Heart left ventricle (tissue), 13 donors: ENCODE measurements at regions not wholly inside any gene's neighbourhood (a gene's known extent, or its start where the extent isn't known, plus 50 kb on each side); places are given as distances from the start of the nearest gene placed in this dataset.

Experiments used
- CTCF ChIP-seq, 12 donors: fragments of 200-600 bp; sonication (generic) in 4 of 12; IDR thresholded peaks; one replicate each; pipeline versions ENCODE4 v1.5.0 to v1.8.0; 2018 to 2022; ENCODE audit warnings: antibody characterized with exemption in 12 of 12, mild to moderate bottlenecking in 5 of 12
- POLR2A ChIP-seq, 2 donors: fragments of 450-650 bp; IDR thresholded peaks; one replicate each; pipeline ENCODE4 v1.6.1; 2017; ENCODE audit warnings: antibody characterized with exemption in 2 of 2, mild to moderate bottlenecking in 2 of 2, moderate library complexity in 2 of 2
- donor health status: ischemic (EF 13 %, LVEDD 7.1; RV severe dilation, severe dysfunction).
- donor health status: DM: no; HTN: yes; CAD: no.
- donor health status: DM: no; HTN: no; CAD: no.
- donor health status: ischemic (EF 25% LVEDD 6.9; RV normal size, moderate dysfunction).
- donor health status: ischemic (EF 25% LVEDD 5.7; RV mildly dilated, moderate dysfunction).
- donor health status: ischemic (EF 35%, LVEDD 5.7; RV mildly dilated, moderate dysfunction).
- donor health status: nonischemic (EF 11% LVEDD 7.7; RV severe dilation, severe dysfunction).
- donor health status: DM: yes; HTN: yes; CAD: no.
- donor health status: PGD.
- donor health status: ischemic (EF 29% LVEDD 5.4; RV normal size, mild dysfunction).
- donor health status: nonischemic (EF 23%, LVEDD 6.1; RV moderate dilation, normal function).

DNA sequence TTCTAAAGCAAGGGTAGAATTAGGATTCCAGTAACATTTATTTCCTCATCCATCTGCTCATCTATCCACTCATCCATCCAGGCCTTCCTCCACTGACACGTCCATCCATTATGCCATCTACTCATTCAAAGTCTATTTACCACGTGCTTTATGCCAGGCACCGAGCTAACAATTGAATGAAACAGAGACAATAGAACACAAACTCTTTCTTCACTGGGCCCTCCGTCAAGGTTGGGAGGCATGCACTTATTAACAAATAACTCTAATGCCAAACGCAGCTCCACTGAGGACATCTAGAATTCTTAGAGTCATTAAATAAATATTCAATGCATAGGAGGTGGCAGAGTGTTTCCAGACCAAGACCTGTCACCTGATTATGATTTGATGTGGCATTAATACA, 262.7 kb downstream of the CYRIA start:
- TF ChIP-seq CTCF (IDR thresholded peaks at IDR 0.05) (no peak), POLR2A (IDR thresholded peaks at IDR 0.05) (no peak)
